ENCODE measurements at regions not wholly inside any gene's neighbourhood (a gene's known extent, or its start where the extent isn't known, plus 50 kb on each side); places are given as distances from the start of the nearest gene placed in this dataset.
"Not testable (repeated sequence)": the region's sequence is repeated elsewhere in the genome, so short reads cannot be mapped to it uniquely, and the experiment has no call there.

DNA sequence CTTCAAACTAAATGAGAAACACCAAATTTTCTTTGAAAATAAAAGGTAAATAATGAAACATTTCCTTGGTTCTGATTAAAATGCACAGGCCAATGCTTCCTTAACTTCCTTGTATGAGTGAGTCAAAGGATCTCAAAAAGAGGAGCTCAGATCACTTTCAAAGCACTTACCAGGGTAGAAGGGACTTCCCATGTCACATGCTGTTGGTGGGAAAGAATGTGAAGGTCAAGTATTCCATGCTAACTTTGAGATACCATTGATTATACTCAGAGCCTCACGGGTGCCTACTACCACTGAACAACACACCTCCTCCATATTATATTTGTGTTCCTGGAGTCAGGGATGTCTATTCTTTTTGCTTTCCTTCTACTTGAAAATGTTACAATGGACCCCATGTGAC, 233.5 kb upstream of the KIAA1217 start:
- DNase-seq, result no peak

DNA sequence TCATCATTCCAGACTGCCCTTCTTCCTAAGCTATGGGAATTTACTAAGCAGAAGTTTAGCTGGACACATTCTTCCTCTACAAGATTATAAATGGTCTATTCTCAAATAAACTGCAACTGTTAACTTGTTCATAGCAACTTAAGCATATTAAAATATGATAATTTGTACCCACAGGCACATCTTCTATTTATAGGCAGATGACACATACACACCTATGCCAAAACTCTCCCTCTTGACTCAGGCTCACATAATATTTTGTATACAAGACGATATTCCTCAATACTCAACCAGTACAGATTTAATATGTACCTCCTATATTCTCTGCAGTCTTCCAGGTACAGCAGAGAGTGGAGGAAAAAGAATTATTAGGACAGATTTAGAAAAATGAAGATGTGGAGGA, 232.7 kb upstream of the KIAA1217 start:
- no peak for DNase-seq

DNA sequence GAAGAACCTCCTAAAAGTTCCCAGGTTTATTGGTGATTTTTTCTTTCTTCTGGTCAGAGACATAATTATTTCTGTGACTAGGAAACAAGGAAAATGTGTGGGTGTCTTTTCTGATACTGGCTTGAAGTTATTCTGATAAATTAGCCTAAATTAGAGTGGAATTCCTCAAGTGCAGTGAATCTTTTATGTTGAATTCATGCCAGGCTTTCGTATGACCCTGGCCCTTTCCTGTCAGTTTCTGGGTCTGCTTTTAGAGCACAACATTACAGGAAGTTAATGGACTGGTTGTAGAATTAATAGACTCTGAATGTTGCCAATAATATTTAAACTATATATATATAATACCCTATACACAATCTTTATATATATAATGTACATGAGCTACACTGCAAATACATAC, 230.6 kb upstream of the KIAA1217 start:
- no peak for DNase-seq

DNA sequence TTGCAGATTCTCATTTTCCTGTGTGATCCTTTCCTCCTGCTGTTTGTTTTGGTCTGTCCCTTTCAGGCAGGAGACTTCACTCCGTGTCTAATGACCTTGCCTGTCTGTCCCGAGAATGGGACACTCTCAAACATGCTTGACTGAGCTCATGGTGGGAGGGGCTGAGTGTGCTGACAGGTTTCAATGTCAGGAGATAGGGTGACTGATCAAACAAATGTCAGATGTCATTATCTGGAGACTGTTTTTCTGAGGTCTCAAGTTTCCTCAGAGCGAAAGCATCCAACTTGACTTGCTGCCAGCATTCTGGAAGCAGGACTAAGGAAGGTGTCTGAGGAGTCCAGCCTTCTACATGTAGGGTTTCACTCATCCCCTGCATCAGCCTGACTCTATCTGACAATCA, 228.8 kb upstream of the KIAA1217 start:
- DNase-seq, result no peak

DNA sequence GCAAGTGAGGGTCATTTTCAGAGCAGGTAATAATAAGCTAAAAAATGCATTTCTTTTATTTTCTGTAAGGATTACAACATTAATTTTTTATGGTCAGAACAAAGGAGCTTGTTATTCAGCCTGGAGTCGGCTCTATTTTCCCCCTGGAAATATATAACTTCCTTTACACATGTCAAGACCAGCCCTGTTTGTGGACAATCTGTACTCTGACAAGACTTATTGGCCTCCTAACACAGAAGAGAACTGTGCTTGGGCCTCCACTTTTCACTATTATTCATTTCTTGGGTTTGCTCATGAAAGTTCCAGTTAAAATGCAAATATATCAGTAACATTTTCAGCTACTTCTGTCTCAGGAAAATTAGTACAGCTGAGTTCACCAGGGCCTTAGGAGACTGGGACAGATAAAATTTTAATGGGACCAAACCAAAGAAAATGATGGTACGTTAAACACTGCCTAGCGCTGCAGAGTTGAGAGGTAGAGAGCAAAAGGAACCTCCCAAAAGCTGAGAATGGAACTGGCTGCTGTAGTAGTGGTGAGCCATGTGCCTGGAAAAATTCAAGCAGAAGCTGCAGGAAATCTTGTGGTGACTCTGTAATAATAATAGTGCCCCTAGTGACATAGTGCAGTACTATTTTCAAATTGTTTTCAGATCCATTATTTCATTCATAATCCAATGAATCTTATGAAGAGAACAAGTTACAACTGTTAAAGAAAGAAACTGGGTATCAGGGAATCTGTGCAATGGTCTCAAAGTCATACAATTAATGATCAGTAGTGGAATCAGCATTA, 227.2 kb upstream of the KIAA1217 start:
- DNase-seq, result no peak

DNA sequence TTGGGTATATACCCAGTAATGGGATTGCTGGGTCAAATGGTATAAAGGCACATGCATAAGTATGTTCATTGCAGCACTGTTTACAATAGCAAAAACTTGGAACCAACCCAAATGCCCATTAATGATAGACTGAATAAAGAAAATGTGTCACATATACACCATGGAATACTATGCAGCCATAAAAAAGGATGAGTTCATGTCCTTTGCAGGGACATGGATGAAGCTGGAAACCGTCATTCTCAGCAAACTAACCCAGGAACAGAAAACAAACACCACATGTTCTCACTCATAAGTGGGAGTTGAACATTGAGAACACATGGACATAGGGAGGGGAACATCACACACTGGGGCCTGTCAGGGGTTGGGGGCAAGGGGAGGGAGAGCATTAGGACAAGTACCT, 224.5 kb upstream of the KIAA1217 start:
- not testable (repeated sequence) for DNase-seq

DNA sequence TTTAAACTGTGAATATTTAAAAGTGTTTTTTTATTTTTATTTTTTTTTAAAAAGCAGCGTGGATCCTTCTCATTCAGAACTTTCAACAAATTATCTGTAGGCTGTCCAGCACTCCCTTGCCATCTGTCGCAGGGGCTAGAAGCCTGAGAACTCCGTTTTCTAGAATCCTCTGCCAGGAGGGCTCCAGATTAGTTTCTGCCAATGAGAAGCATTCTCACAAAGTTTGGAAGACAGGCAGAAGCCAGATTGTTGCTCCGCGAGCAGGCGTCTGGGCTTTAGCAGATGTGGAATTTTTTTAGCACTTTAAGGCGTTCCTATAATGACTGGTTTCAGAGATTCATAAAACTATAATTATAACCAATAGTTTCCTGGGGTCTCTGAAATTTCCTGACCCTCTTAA, 220.9 kb upstream of the KIAA1217 start:
- no peak for DNase-seq

DNA sequence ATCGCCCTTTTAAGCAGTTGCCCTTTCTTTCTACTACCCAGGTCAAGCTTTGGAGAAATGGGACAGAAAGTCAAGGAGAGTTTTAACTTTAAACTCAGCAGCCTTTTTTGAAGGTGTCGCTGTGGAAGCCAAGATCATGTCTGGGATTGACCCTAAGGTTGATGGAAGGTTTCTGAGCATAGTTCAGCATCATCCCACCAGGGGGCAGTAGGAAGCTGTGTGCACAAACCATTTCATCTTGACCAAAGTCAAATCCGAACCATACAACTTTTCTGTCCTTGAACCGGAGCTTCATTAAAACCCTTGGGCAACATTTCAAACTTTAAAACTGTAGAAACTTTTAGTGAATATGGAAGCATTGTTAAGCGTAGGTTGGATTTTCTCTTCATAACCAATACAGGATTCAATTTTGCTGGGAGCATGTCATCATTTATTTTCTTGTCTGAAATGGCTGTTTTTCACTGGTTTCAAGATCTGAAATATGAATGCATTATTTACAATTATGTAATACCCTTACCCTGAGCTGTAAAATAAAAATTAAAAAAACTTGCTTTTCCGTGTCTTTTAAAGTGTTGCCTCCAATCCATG, 214.4 kb upstream of the KIAA1217 start:
- DNase-seq, result no peak

DNA sequence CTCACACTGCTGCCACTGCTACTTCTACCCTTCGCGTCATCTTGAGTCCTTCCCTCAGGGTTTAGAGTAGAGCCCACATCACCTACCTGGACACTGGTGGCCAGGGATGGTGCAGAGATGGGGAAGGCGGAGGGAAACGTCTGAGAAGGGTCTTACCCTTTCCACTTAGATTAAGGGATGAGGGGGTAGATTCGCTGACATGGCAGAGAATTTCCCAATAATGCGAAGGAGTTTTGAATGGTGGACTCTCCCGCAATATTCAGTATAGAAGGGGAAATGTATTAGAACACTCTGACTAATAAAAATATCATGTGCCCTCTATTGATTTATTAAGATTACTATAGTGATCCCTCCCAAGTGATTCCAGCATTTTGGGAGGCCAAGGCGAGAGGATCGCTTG, 209.5 kb upstream of the KIAA1217 start:
- no peak for DNase-seq

DNA sequence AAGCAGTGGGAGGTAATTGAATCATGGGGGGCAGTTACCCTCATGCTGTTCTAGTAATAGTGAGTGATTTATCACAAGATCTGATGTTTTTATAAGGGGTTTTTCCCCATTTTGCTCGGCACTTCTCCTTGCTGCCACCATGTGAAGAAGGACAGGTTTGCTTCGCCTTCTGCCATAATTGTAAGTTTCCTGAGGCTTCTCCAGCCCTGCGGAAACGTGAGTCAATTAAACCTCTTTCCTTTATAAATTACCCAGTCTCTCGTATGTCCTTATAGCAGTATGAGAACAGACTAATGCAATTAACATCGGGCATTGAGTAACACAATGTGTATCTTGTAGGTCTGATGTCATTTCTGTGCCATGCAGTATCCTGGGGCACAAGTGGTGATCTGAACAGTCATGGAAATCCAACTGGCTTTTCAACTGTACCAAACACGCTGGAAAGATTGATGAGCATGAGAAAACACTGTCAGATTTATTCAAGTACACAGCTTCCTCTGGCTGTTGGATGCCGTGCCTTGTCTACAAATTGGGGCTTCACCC, 208.6 kb upstream of the KIAA1217 start:
- no peak for DNase-seq

DNA sequence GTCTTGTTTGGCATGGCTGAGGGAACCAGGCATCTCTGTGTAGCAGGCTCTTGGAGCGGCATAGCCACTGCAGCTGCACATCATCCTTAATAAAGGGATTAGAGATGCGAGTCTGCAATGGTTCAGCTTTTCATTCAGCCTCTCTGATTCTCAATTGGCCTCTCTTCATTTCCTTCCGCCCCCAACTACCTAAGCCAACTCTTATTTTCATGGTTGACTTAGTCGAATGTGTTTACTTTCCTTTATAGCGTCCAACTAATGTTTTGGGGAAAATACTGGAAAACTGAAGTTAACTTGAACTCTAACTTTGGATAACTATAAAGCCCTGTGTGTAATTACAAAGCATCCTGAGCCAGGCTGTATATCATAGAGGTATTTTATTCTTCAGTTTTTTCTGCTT, 202.2 kb upstream of the KIAA1217 start:
- DNase-seq, result no peak

DNA sequence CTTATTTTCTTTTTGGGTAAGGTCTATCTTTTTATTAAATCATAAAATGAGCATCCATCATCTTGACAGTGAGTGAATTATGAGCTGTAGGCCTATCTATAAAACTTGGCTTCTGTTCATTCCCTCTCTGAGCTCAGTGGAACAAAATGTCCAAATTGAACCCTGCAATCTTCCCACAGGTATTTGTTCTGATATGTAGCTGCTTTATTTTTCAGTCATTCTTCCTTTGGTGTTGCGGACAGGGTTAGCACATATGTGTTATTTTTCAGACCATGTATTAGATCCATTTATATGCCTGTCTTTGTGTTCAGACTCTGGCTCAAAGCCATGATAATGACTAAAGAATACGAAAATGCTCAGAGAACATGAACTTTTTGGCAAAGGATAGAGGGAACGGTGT, 201.6 kb upstream of the KIAA1217 start:
- no peak for DNase-seq

DNA sequence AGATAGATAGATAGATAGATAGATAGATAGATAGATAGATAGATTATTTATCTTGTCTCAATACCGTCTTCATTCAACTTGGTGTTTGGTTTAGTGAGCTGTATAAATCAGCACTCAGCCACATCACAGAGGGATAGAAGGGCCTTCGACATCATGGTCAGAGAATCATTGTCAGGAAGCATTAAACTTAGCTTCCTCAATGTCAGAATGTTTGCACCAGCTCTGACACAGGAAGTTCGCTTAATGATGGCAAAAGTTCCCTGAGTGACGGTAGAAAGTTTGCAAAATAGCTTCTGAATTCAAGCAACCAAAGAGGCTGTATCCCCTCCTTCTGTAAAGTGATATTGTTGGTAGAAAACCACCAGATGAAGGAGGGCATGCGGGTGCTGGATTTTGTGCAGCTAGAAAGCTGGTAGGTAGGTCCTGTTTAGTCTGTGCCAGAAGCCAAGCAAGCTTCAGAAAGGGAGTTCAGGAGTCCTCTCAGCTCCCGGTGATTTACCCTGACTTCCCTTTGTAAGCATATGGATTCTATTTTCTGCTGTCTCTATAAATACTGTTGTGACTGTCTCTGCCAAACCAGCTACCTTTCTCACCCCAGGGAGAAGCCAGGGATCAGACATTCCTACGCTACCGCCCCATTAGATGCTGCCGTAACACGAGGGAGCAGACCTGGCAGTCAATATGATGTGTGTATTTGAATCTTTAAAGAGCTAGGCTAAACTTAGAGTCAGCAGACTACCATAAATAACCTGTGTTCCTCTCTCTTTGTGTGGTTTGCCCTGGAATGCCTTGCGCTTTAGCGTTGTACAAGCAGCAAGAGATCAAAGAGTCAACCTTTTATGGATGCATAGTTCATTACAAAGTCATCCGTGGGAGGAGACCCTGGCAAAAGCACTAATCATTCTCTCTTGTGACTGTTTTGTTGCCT, 200.5 kb upstream of the KIAA1217 start:
- DNase-seq, result no peak

DNA sequence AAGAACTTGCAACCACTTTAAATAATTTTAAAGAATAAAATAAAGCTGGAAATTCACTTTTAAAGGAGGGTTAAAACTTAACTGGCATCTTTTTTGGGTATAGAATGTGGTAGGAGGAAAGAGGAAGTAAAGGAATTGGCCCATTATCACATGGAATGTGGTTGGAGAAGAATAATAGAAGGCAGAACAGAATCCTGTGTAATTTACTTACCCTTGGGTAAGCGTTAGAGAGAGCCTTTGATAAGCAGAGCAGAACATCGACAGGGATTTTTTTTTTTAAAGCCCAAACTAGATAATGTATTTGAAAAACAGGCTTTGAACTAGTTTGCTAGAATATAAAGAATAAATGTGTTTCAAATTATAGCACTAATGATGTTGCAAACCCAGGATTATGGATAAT, 199.8 kb upstream of the KIAA1217 start:
- no peak for DNase-seq

DNA sequence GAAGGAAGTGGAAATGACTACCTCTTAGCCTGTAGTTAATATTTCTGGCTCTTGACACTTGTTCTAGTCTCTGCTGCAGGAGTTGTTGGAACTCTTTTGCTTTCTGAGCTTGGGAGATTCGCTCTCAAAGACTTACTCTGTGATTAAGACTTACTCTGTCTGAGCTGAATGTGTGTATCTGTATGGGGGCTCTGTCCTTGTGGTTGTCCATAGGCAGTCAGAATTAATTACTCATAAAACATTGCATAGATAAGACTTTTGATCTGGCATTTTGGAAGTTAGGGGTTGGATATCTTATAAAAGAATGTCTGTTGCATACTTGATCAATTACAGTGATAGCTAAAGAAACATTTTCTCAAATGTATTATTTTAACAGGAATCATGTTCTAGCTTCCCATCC, 199.2 kb upstream of the KIAA1217 start:
- DNase-seq, result no peak

DNA sequence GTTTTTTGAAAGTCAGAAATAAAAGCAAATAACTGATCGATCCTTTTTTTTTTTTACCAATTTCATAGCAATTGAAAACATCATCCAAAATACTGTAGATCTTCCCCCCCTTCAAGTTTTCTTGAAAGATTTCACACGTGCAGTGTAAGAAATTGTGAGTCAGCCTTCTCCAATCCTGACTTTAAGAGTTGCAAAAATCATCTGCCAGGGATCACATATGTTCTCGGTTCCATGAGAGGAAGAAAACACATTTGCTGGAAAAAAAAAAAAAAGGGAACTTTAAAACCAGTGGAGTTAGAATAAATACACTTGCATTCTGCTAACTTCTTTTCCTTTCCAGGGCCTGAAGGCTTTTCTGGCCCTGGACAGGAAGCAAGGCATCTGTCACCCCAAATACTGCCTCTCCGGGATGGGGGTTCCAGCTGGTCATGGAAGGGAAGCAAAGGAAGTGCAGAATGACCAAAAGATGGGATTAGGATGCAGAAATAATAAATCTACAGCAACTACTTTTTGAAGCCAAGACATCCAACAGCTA, 198.4 kb upstream of the KIAA1217 start:
- no peak for DNase-seq

DNA sequence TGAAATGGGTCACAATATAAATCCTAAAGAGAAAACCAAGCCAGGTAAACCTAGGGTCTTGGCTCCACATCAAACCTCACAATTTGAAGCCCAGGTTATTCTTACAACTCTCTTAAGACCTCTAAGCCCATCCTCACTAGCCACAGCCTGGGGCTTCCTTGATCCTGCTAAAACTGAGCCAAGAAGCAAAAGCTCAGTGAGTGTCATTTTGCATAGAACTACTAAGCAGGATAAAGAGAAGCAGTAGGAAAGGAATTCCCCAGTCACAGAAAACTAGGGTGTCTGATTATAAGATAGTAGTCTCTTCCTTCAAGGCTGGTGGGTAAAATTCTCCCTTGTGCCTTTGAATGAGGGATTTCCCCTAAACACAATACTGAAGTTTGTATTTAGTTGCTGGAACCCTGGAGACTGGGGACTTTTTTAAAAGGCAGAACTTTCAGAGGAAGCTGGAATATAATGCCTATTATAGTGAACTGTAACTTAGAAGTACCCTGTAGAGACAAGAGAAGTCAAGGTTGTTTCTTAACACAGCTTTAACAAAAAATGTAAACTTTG, 196.6 kb upstream of the KIAA1217 start:
- DNase-seq, result no peak

DNA sequence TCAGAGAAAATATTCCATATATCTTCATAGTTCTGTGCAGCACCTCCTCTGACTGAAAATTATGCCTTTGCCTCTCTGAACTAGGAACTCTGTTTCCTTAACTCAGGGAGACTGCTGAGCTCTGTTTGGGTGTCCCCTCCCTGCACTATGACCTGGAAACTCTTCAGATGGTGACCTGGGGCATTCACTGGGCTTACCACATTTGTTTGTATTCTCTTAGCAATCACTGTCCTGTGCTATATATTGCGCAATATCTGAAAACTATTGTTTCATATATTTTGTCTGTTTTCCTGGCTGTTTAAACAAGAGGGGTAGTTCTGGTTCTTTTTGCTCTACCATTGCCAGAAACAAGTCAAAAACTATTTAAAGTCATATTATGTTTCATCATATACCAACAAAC, 181.8 kb upstream of the KIAA1217 start:
- no peak for DNase-seq

DNA sequence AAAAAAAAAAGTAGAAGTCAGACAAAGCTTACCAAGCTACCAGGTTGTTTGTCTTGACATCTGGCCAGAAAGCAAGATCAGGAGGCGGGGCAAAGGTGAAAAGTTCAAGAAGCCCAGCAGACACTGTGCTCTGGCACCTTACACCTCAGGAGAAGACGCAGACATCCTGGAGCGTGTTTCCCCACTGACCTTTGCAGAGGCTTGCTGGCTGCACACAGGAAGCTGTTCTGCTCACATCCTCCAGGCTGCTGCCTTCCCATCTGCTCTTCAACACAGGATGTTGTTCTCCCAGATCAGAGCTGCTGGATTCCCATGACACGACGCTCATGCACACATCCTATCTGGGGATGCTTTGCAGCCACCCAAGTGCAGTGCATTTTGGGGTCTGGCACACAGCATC, 174.4 kb upstream of the KIAA1217 start:
- DNase-seq, result no peak

DNA sequence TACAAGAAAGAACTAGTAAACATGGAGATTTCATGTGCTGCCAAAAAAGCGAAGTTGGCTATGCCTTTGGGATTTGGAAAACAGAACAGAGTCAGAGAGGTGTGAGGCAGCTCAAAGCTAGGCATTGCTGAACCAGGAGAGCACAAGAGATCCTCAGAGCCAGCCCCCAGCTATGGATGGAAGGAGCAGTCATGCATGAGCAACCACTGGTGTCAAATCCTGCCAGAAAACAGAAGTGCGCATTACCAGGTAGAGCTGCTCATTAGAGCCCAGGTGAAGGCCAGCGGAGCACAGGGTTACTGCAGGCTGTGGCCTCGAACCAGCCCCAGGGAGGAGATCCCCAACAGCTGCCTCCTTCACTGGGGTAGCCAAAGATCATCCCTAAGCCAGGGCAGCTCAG, 173.2 kb upstream of the KIAA1217 start:
- no peak for DNase-seq

DNA sequence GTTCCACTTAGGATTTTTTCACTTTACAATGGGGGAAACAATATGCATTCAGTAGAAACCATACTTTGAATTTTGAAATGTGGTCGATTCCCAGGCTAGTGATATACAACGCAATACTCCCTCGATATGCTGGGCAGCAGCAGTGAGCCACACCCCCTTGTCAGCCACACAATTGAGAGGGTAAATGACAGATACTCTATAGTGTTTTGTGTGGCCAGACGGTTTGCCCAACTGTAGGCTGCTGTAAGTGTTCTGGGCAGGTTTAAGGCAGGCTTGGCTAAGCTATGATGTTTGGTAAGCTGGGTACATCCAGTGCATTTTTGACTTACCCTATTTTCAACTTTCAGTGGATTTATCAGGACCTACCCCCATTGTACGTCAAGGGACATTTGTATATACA, 169.6 kb upstream of the KIAA1217 start:
- no peak for DNase-seq

DNA sequence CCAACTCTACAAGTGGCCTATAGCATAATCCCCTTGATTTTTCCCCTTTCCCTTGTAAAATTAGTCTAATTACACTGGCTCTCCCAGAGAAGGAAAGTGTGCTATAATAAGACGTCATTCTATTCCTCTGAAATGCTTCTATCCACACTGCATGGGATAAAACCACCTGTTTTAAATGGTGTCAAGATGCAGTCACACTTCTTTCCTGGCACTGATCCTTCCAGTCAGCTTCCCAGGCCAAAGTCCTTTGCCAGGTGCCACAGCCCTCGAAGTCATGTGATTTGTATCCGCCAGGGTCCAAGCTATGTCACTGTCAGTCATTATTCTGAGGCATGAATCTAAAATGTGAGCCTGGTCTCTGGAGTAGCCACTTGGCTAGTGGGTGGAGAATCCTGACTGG, 169.0 kb upstream of the KIAA1217 start:
- no peak for DNase-seq

DNA sequence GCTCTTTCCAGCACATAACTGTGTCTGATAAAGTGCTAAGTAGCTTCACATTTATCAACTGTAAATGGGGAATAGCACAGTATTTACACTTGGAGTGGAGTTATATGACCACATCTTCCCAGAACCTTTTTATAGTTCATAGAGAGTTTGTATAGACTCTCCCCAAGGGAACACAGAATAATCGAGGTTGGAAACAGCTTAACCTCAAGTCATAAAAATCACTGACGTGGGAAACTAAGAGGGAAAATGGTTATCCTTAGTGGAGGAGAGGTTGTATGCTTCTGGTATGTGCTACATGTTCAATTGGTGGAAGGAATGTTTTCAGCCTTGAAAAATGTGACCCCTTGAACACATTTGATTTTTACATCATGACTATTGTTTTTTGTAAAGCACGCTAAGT, 167.9 kb upstream of the KIAA1217 start:
- no peak for DNase-seq
